Mesenchymal stem cell (in vitro differentiated cells and primary cell): ENCODE measurements at regions not wholly inside any gene's neighbourhood (a gene's known extent, or its start where the extent isn't known, plus 50 kb on each side); places are given as distances from the start of the nearest gene placed in this dataset.

ENCODE experiments used
- DNase-seq: peaks from one replicate; pipeline ENCODE4 v3.0.0-alpha.2; 2013
- H2AFZ ChIP-seq: one replicate; pipeline ENCODE4 v1.6.1; 2013; ENCODE audit warnings: low read depth, mild to moderate bottlenecking, control low read depth, inconsistent platforms, low read length, moderate library complexity
- H2AK5ac ChIP-seq: 2 replicates; pipeline ENCODE4 v1.6.1; 2013; ENCODE audit warnings: low read length, moderate library complexity, mild to moderate bottlenecking, inconsistent platforms; ENCODE audit not compliant: severe bottlenecking
- H2BK120ac ChIP-seq: one replicate; pipeline ENCODE4 v1.6.1; 2013; ENCODE audit warnings: low read depth, mild to moderate bottlenecking, inconsistent platforms, low read length, moderate library complexity
- H2BK12ac ChIP-seq, 2 experiments: one replicate each; pipeline ENCODE4 v1.6.1; 2013; ENCODE audit warnings: inconsistent platforms in 2 of 2, low read length in 2 of 2, mild to moderate bottlenecking in 2 of 2, moderate library complexity in 2 of 2, control low read depth in 1 of 2
- H2BK15ac ChIP-seq: one replicate; pipeline ENCODE4 v1.6.1; 2013; ENCODE audit warnings: mild to moderate bottlenecking, low read depth, inconsistent platforms; ENCODE audit not compliant: poor library complexity, severe bottlenecking
- H2BK5ac ChIP-seq: 2 replicates; pipeline ENCODE4 v1.6.1; 2013; ENCODE audit warnings: low read depth, mild to moderate bottlenecking, low read length, control low read depth, inconsistent platforms; ENCODE audit not compliant: poor library complexity, severe bottlenecking
- H3K14ac ChIP-seq, 2 experiments: one replicate each; pipeline ENCODE4 v1.6.1; 2013; ENCODE audit warnings: inconsistent platforms in 2 of 2, low read length in 2 of 2, control low read depth in 1 of 2, mild to moderate bottlenecking in 1 of 2, moderate library complexity in 1 of 2
- H3K18ac ChIP-seq, 2 experiments: one replicate each; pipeline ENCODE4 v1.6.1; 2013; ENCODE audit warnings: inconsistent platforms in 2 of 2, low read length in 2 of 2, control low read depth in 1 of 2, low read depth in 1 of 2, mild to moderate bottlenecking in 1 of 2
- H3K23ac ChIP-seq, 2 experiments: one replicate each; pipeline ENCODE4 v1.6.1; 2013; ENCODE audit warnings: inconsistent platforms in 2 of 2, low read length in 2 of 2, mild to moderate bottlenecking in 2 of 2, moderate library complexity in 2 of 2, control low read depth in 1 of 2
- H3K27ac ChIP-seq: 2 replicates; pipeline ENCODE4 v1.5.1; 2013; ENCODE audit warnings: mild to moderate bottlenecking, moderate library complexity, low read length, control low read depth, inconsistent platforms; ENCODE audit not compliant: poor library complexity, severe bottlenecking
- H3K27me3 ChIP-seq, 2 experiments: 2 replicates each; pipeline versions ENCODE4 v1.6.1 to v1.7.0; 2013; ENCODE audit warnings: low read length in 2 of 2, mild to moderate bottlenecking in 2 of 2, moderate library complexity in 2 of 2, control low read depth in 1 of 2, inconsistent platforms in 1 of 2; ENCODE audit not compliant: control insufficient read depth in 1 of 2, insufficient read depth in 1 of 2
- H3K36me3 ChIP-seq, 2 experiments: 2 replicates each; pipeline versions ENCODE4 v1.6.1 to v1.7.0; 2013; ENCODE audit warnings: low read length in 2 of 2, control low read depth in 1 of 2, inconsistent platforms in 1 of 2, low read depth in 1 of 2, mild to moderate bottlenecking in 1 of 2; ENCODE audit not compliant: insufficient read depth in 2 of 2, control insufficient read depth in 1 of 2
- H3K4ac ChIP-seq, 2 experiments: one replicate each; pipeline ENCODE4 v1.6.1; 2013; ENCODE audit warnings: inconsistent platforms in 2 of 2, low read length in 2 of 2, mild to moderate bottlenecking in 2 of 2, moderate library complexity in 2 of 2, control low read depth in 1 of 2, low read depth in 1 of 2
- H3K4me1 ChIP-seq: 2 replicates; pipeline ENCODE4 v1.6.1; 2013; ENCODE audit warnings: low read depth, low read length, control low read depth; ENCODE audit not compliant: control insufficient read depth, insufficient read depth
- H3K4me2 ChIP-seq: 2 replicates; pipeline ENCODE4 v1.6.1; 2013; ENCODE audit warnings: low read length, mild to moderate bottlenecking, inconsistent platforms; ENCODE audit not compliant: poor library complexity, severe bottlenecking
- H3K4me3 ChIP-seq, 2 experiments: 2 replicates each; pipeline versions ENCODE4 v1.5.1 to v1.7.0; 2013; ENCODE audit warnings: low read length in 2 of 2, mild to moderate bottlenecking in 2 of 2, control low read depth in 1 of 2, low read depth in 1 of 2; ENCODE audit not compliant: insufficient read depth in 1 of 2
- H3K79me1 ChIP-seq: replicated peaks from 2 replicates; pipeline ENCODE4 v1.6.1; 2013; ENCODE audit warnings: mild to moderate bottlenecking, control low read depth, low read length, inconsistent platforms; ENCODE audit not compliant: poor library complexity, severe bottlenecking
- H3K9ac ChIP-seq: 2 replicates; pipeline ENCODE4 v1.7.0; 2013; ENCODE audit warnings: mild to moderate bottlenecking, low read length, moderate library complexity
- H3K9me3 ChIP-seq: 2 replicates; pipeline ENCODE4 v1.7.0; 2013; ENCODE audit warnings: mild to moderate bottlenecking, low read length; ENCODE audit not compliant: control insufficient read depth
- H4K8ac ChIP-seq: one replicate; pipeline ENCODE4 v1.6.1; 2013; ENCODE audit warnings: inconsistent platforms, mild to moderate bottlenecking, low read length, moderate library complexity
- H4K91ac ChIP-seq: one replicate; pipeline ENCODE4 v1.6.1; 2013; ENCODE audit warnings: mild to moderate bottlenecking, low read length, inconsistent platforms
- WGBS: methylation state at CpG from one replicate; pipeline ENCODE4 v1.1.7; 2013; ENCODE audit warnings: mixed read lengths; 5-methylcytosine and 5-hydroxymethylcytosine counted together

DNA sequence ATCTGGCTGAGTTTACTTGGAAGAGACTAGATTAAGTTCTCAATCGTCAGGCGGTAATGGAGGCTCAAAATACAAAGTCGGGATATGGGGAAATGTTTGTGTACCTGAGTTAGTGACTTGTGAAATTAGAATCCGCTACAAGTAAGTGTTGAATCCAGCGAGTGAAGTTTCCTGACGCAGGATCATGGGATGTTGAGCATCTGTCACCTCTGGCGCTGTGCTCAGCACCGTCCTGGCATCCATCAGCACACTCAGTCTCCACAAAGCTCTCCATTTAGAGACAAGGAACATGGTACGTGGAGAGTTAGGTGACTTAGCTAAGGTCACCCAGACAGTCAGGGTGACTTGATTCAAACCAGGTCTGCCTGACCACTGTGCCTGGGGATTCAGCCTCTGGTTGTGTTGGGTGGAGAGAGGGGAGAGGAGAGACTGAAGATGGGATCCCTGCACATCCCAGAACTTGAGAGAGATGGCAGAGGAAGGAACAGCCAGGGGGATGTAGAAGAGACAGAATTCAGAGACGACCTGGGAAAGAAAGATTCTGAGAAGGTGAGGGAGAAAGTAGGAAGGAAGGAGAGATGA, 251.2 kb downstream of the ACKR3 start:
- Histone ChIP-seq H3K4me3 (no peak overlapping the region), H3K27me3 (peaks cover 0 to 9% of the 10 kb centered on the region in 2 experiments)
- 93% methylated on average over 9 of the region's 10 CpGs for WGBS

GRCh38 chr2:236823041-236823629, 253.5 kb downstream of the ACKR3 start:
- no peak overlapping the region for H3K27ac ChIP-seq
- H4K91ac ChIP-seq: no peak overlapping the region
- peaks cover 0 to 6% of the 10 kb centered on the region in 2 experiments for H3K27me3 ChIP-seq
- no peak overlapping the region for H4K8ac ChIP-seq
- H3K79me1 ChIP-seq: no peaks in the 10 kb centered on the region
- H2BK120ac ChIP-seq: no peak overlapping the region
- no peak overlapping the region for H2BK12ac ChIP-seq
- H2AK5ac ChIP-seq: no peak overlapping the region
- no peak overlapping the region for H3K14ac ChIP-seq
- no peak overlapping the region for H3K9ac ChIP-seq
- peaks cover 15% of the 10 kb centered on the region for H3K9me3 ChIP-seq
- no peak overlapping the region for H3K18ac ChIP-seq
- H3K4ac ChIP-seq: no peak overlapping the region
- H2AFZ ChIP-seq: no peak overlapping the region
- no peak overlapping the region for H3K4me3 ChIP-seq
- no peak overlapping the region for H3K4me2 ChIP-seq
- DNase-seq: no peak
- no peak overlapping the region for H2BK5ac ChIP-seq
- no peaks in the 10 kb centered on the region for H3K4me1 ChIP-seq
- H2BK15ac ChIP-seq: no peak overlapping the region
- no peaks in the 10 kb centered on the region for H3K36me3 ChIP-seq
- 96% methylated on average over 16 of the region's 16 CpGs for WGBS
- no peak overlapping the region for H3K23ac ChIP-seq

More for the DNA sequence above, 251.2 kb downstream of the ACKR3 start:
- peaks cover 15% of the 10 kb centered on the region for H3K9me3 ChIP-seq
- H3K79me1 ChIP-seq: no peaks in the 10 kb centered on the region
- no peak overlapping the region for H3K23ac ChIP-seq
- no peak overlapping the region for H4K8ac ChIP-seq
- no peak overlapping the region for H3K27ac ChIP-seq
- no peak overlapping the region for H2AFZ ChIP-seq
- H3K4ac ChIP-seq: no peak overlapping the region
- H3K4me1 ChIP-seq: no peaks in the 10 kb centered on the region
- no peak overlapping the region for H4K91ac ChIP-seq
- H2AK5ac ChIP-seq: no peak overlapping the region
- no peak overlapping the region for H3K14ac ChIP-seq
- no peak overlapping the region for H2BK15ac ChIP-seq
- H3K18ac ChIP-seq: no peak overlapping the region
- H2BK120ac ChIP-seq: no peak overlapping the region
- H2BK5ac ChIP-seq: no peak overlapping the region
- H3K36me3 ChIP-seq: no peaks in the 10 kb centered on the region
- H2BK12ac ChIP-seq: no peak overlapping the region
- H3K9ac ChIP-seq: no peak overlapping the region
- DNase-seq: no peak
- no peak overlapping the region for H3K4me2 ChIP-seq

GRCh38 chr2:236823963-236824362, 254.3 kb downstream of the ACKR3 start:
- Histone ChIP-seq H3K4me1 (no peaks in the 10 kb centered on the region), H2AFZ (no peak overlapping the region), H3K4me2 (no peak overlapping the region), H3K9ac (no peak overlapping the region), H3K4ac (no peak overlapping the region), H2BK5ac (no peak overlapping the region), H4K8ac (no peak overlapping the region), H3K14ac (no peak overlapping the region), H3K36me3 (no peaks in the 10 kb centered on the region), H2BK12ac (no peak overlapping the region), H3K23ac (no peak overlapping the region), H3K79me1 (no peaks in the 10 kb centered on the region), H2AK5ac (no peak overlapping the region), H3K9me3 (peaks cover 15% of the 10 kb centered on the region), H4K91ac (no peak overlapping the region), H3K27me3 (no peaks in the 10 kb centered on the region), H2BK15ac (no peak overlapping the region), H3K4me3 (no peak overlapping the region), H3K18ac (no peak overlapping the region), H3K27ac (no peak overlapping the region), H2BK120ac (no peak overlapping the region)
- WGBS: 89% methylated on average over 4 of the region's 4 CpGs
- DNase-seq: no peak

GRCh38 chr2:236824836-236825235, 255.2 kb downstream of the ACKR3 start:
- no peak overlapping the region for H3K18ac ChIP-seq
- no peak overlapping the region for H3K4me2 ChIP-seq
- no peak overlapping the region for H2BK15ac ChIP-seq
- H3K27me3 ChIP-seq: no peaks in the 10 kb centered on the region
- no peaks in the 10 kb centered on the region for H3K79me1 ChIP-seq
- H4K8ac ChIP-seq: no peak overlapping the region
- no peak overlapping the region for H3K27ac ChIP-seq
- DNase-seq: no peak
- H3K14ac ChIP-seq: no peak overlapping the region
- no peak overlapping the region for H2BK120ac ChIP-seq
- peaks cover 15% of the 10 kb centered on the region for H3K9me3 ChIP-seq
- H2AK5ac ChIP-seq: no peak overlapping the region
- H2AFZ ChIP-seq: no peak overlapping the region
- no peak overlapping the region for H3K4me3 ChIP-seq
- no peak overlapping the region for H2BK5ac ChIP-seq
- H3K4ac ChIP-seq: no peak overlapping the region
- no peak overlapping the region for H2BK12ac ChIP-seq
- no peak overlapping the region for H3K23ac ChIP-seq
- no peaks in the 10 kb centered on the region for H3K4me1 ChIP-seq
- no peak overlapping the region for H4K91ac ChIP-seq
- no peak overlapping the region for H3K9ac ChIP-seq
- 93% methylated on average over 3 of the region's 3 CpGs for WGBS
- H3K36me3 ChIP-seq: no peaks in the 10 kb centered on the region
